GM19035 (cell line): ENCODE measurements at regions not wholly inside any gene's neighbourhood (a gene's known extent, or its start where the extent isn't known, plus 50 kb on each side); places are given as distances from the start of the nearest gene placed in this dataset.

Source experiments
- ATAC-seq: cut with Tn5 transposase; IDR thresholded peaks from one replicate; pipeline ENCODE4 v1.9.1; 2021; ENCODE audit not compliant: unreplicated experiment

DNA sequence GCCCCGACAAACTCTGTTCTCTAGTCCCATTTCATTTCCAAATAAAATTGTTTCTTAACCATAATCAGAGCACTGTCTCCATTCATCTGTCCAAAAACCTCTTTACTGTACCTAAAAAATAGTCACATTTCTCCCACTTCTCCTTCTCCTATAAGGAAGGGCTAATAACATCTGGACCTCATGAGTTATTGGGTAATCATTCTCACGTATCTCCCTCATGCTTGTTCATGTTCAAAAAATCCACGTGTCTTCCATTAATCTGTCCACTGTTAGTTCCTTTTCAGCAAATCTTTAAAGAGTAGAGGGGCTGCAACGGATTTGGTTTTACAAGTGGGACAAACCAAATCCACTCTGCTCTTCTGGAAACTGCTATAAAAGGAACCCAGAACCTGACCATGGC, 1418.8 kb downstream of the MRPL39 start:
- no peak for ATAC-seq

DNA sequence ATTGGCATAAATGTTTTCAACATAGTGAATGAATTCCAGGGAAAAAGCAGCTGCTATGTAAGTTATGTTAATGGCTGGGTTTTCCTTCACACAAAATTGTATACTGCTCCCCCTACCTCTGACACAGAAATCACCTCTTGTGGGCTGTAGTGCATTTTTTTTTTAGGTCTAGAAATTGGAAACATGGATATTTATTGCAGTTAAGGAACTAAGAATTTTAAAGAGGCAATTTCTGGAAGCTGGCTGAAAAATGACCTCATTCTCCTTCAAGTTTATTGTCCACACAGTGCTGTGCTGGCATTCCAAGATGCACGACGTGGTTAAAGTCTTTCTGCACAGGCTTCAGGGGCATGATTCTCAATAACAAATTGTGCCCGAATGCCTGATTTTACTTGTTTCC, 1424.2 kb downstream of the MRPL39 start:
- no peak for ATAC-seq

GRCh38 chr21:24179110-24179509, 1428.2 kb downstream of the MRPL39 start:
- ATAC-seq, result no peak

GRCh38 chr21:24175106-24175505, 1432.2 kb downstream of the MRPL39 start:
- ATAC-seq, result no peak

DNA sequence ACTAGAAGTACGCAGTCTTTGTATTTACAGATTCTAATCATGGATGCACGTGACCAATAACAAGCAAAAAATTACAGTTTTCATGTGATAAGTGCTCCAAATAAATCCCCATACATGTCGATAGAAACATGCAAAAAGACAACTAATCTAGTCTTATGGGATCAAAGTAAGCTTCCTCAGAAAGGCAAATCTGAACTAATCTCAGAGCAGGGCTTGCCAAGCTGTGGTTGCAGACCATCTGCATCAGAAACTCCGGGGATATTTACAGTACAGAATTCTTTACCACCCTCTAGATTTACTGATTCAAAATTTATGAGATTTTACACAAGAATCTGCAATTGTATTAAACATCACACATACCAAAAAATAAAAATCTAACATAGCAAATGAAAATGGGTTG, 1435.5 kb downstream of the MRPL39 start:
- ATAC-seq, result no peak

DNA sequence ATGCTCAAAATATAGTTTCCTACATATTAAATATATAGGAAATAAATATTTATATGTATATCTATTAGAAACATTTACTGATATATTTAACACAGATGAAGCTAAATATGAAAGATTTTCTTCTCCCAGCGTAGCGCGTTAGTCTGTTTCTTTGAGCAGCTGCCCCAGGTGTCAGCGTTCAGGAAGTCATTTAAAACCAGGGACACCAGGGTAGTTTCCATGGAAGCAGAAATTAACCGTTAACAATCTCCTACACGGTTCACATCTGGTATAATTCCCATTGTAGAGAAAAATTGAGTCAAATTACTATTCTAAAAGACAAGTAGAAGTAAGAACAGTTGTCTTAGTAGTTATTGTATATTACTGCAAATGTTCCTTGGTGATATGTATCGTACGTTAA, 1443.7 kb downstream of the MRPL39 start:
- no peak for ATAC-seq

DNA sequence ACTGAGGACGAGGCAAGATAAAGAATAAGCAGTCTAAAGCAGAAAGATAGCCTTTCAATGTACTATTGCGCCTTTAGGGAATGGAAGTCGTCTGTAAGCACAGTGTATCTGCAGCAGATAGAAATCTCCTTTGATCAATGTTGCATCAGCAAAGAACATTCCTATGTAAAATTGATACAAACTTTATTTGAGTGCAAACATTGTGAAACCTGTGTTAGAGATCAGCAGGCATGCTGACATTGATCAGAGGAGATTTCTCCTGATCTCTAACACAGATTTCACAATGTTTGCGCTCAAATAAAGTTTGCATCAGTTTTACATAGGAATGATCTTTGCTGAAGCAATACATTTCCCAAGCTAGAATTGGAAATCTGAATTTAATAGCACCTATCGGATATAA, 1446.8 kb downstream of the MRPL39 start:
- ATAC-seq, result no peak

DNA sequence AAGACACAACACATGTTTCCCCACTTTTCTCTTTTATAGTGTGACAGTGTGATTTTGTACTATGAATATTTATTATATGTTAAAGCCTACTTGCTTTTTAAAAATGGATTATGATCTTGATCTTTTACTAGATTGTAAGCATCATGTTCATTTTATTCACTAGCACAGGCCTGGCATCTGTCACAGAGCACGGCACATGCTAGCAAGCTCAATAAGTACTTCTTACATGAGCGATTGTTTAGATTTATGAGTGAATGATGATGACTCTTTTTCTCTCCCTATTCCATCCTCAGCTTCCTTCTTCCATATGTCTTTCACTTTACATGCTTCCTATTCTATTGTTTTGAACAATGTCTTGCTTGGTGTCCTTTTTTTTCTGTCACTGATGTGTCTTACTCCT, 1454.1 kb downstream of the MRPL39 start:
- ATAC-seq, result no peak

DNA sequence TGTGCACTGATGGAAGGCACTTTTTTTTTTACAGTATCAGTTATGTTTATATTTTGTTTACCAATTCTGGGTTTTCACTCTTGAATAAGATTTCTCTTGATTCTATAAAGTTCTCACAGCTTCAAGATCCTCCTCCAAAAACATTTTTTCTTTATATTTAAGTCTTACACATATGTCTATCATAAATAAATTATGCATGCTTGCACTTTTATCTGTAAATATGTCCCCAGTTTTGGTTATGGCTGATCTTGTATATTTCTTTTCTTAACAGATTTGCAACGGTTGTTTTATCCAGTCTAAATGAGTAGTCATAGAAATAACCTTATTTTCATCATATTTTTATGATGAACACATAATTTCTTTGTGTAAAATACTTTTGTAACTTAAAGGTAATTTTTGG, 1456.5 kb downstream of the MRPL39 start:
- no peak for ATAC-seq

- no peak for ATAC-seq
These were observed 1458.8 kb downstream of the MRPL39 start for GRCh38 chr21:24148461-24148860.

DNA sequence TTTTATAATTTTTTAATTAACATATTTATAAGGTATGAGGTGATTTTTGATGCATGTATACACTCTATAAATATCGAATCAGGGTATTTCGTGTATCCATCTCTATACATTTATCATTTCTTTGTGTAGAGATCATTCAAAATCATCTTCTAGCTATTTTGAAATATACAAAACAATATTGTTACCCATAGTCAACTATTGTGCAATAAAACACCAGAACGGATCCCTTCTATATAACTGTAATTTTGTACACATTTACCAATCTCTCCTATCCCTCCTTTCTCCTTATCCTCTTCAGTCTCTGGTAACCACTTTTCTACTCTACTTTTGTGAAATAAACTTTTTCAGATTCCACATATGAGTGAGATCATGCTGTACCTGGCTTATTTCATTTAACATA, 1459.6 kb downstream of the MRPL39 start:
- ATAC-seq, result no peak

DNA sequence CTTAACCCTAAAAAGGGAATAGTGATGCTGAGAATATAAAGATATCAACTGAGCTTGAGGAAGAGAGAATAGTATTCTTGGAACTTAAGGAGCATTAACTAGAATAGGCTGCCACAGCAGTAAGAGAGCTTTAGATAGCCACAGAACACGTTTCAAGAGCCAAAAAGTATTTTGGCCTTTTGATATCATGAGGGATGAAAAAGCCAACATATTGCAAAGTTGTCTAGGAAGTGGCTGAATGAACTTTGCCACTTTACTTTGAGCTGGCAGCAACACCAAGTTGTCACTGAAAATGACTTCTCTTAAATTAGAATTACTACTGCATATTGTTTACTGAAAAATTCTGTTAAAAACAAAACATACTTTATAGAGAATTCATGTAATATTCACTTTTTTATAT, 1476.2 kb downstream of the MRPL39 start:
- ATAC-seq, result no peak

GRCh38 chr21:24127651-24128050, 1479.6 kb downstream of the MRPL39 start:
- ATAC-seq, result no peak

DNA sequence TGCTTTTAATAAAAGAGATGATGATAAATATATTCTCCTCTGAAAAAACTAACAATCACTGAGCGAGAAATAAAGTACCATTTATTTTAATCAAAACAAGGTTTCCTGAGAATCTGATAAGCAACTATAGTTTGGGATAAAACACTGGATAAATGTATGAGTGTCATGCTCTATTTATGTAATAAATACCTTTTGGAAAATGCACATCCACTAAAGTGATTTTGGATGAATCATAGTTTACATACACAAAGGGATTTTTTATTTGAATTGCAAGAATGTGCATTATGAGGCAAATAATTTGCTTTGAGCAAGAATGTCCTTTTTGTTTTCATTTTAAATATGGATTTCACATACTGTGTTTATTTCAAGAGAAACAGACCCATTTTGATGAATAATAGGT, 1483.5 kb downstream of the MRPL39 start:
- ATAC-seq, result no peak

GRCh38 chr21:24118738-24119459, 1488.4 kb downstream of the MRPL39 start:
- no peak for ATAC-seq

- ATAC-seq, result no peak
These were observed 1492.1 kb downstream of the MRPL39 start for GRCh38 chr21:24115141-24115540.

DNA sequence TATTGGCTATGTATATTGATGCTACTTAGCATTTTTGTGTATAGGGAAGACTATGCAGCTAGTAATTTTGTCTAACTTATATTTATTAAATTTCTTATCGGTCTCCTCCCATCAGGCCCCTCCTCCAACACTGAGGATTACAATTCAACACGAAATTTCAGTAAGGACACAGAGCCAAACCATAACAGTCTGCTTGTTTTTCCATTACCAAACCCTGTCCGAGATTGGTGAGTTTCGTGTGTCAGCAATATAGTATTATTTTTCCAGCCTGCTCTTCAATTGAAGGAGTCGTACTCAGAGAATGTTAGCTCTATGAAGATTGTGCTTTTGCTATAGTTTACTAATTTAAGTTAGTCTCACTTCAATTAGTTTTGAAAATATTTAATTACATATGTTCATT, 1495.3 kb downstream of the MRPL39 start:
- no peak for ATAC-seq

- ATAC-seq, result no peak
These were observed 1496.4 kb downstream of the MRPL39 start for GRCh38 chr21:24110846-24111245.

DNA sequence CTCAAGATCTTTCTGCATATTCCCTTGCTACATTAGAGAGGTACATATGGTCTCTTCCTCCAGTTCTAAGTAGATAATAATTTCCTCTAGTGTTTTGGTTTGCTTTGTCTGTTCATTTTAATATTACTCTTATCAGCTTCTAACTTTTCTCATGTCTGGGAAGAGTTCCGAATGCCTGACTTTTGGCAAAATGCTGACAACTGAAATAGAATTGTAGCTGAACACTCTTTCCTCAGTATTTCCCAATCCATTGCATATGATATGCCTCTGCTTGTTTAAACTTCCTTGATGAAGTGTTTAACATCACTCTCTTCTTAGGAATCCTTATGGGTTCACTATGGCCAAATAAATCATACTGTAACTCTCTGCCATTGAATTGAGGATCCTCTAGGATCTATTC, 1510.1 kb downstream of the MRPL39 start:
- ATAC-seq, result no peak

DNA sequence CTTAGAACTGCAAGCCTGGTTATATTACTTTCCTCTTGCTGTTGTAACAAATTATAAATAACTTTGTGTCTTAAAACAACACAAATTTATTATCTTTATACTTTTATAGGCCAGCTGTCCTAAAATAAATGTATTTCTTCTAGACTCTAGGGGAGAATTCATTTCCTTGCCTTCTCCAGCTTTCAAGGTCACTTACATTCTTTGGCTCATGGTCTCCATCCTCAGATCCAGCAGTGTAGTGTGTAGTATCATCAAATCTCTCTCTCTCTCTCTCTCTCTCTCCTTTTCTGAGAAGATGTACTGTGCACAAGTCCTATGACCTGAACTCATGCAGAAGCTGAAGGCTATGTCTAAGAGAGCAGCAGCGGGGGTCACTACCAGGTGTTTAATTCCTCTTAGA, 1510.6 kb downstream of the MRPL39 start:
- ATAC-seq, result no peak

DNA sequence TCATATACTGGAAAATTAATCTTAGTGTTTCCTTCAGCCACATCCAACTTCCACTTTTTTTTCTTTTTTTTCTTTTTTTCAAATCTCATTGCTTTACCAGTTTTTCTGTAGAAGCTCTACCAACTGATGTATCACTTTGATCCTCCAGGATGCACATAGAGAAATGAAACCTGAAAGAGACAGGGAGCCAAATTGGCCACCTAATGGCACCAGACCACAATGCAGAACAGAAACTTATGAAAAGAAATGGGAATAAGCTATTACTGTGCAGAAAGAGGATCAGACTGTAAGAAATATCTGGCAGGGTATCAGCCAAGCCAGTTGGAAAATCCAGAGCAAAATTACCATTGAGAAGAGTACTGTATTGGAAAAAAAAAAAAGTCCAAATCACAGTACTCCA, 1514.2 kb downstream of the MRPL39 start:
- ATAC-seq, result no peak

DNA sequence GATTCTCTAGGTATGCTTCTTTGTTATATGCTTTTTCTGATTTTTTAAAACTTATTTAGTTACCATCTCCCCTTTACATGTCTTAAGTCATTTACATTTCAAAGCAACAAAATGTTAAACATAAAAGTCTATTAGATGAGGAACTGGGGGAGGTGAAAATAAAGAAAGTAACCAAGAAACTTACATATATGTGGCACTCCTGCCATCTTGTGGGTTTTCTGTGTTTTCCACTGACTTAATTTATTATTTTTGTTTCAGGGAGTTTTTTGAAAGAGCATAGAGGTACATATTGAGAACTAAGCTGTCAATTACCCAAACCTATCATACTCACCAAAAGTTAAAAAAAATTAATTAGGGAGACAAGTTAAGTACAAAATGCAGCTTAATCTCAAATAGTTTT, 1531.1 kb downstream of the MRPL39 start:
- ATAC-seq, result no peak

DNA sequence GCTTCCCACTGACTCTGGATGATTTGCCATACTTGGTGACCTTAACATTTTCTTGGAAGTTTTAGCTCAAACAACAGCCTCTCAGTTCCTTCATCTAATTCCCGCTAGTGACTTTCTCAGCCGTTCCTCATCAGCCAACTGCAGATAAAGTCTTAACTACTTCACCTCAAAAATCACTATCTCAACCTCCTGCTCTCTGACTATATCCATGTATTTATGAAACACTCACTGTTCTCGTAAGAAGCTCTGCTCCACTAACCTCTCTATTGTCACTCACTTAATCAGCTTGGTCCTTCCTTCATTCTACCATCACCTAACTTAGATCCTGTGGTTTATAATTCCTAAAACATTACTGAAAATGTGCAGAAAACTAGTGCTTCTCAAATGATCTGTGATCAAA, 1551.6 kb downstream of the MRPL39 start:
- no peak for ATAC-seq
